Activated T-cell treated with anti-CD3 and anti-CD28 coated beads, Interleukin-2, amount 50 U/mL, for 24 hours (primary cell): ENCODE measurements at regions not wholly inside any gene's neighbourhood (a gene's known extent, or its start where the extent isn't known, plus 50 kb on each side); places are given as distances from the start of the nearest gene placed in this dataset.

Source experiments
- DNase-seq: peaks from one replicate; pipeline ENCODE4 v3.0.0-alpha.2; 2020
- H3K27ac Mint-ChIP-seq: 2 replicates; pipeline ENCODE4 v1.8.0; 2020; ENCODE audit warnings: mild to moderate bottlenecking, mixed read lengths
- H3K27me3 Mint-ChIP-seq: 2 replicates; pipeline ENCODE4 v1.8.0; 2020; ENCODE audit warnings: mixed read lengths
- H3K36me3 Mint-ChIP-seq: 2 replicates; pipeline ENCODE4 v1.8.0; 2020; ENCODE audit warnings: low read depth, mixed read lengths
- H3K4me1 Mint-ChIP-seq: 2 replicates; pipeline ENCODE4 v1.8.0; 2020; ENCODE audit warnings: low read depth, mixed read lengths
- H3K4me3 Mint-ChIP-seq: 2 replicates; pipeline ENCODE4 v1.8.0; 2020; ENCODE audit warnings: mild to moderate bottlenecking, moderate library complexity, mixed read lengths
- H3K9me3 Mint-ChIP-seq: 2 replicates; pipeline ENCODE4 v1.8.0; 2020; ENCODE audit warnings: mixed read lengths

DNA sequence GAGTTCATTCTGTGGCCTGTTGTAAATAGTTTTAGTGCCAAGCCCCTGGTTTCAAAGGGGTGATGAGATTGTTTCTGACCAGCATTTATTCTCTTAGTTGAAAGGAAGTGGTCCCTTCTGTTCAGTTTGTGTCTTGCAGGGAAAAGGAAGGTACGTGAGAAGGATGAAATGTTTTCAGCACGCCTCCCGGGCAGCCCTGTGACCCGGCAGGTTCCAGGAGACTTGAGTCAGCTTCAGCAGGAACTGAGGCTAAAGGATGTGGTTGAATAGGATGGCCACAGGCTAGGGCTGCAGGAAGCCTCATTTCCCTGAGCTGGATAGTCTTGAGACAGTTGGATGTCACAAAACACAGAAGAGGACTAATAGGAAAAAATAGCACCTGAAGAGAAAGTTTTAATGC, 132.4 kb upstream of the SYNDIG1 start:
- Mint-ChIP-seq H3K27ac (peak overlapping the region; percentile 11), H3K4me1 (peaks cover 8% of the 10 kb centered on the region), H3K9me3 (no peaks in the 10 kb centered on the region), H3K27me3 (peaks cover 3% of the 10 kb centered on the region), H3K36me3 (no peaks in the 10 kb centered on the region), H3K4me3 (no peak overlapping the region)
- no peak for DNase-seq

- Mint-ChIP-seq H3K27me3 (no peaks in the 10 kb centered on the region), H3K9me3 (no peaks in the 10 kb centered on the region), H3K4me1 (peaks cover 8% of the 10 kb centered on the region), H3K27ac (no peak overlapping the region), H3K4me3 (no peak overlapping the region), H3K36me3 (no peaks in the 10 kb centered on the region)
- no peak for DNase-seq
Observed at GRCh38 chr20:24334830-24335229, 134.6 kb upstream of the SYNDIG1 start.

GRCh38 chr20:24332956-24333355, 136.5 kb upstream of the SYNDIG1 start:
- Mint-ChIP-seq H3K4me1 (peaks cover 8% of the 10 kb centered on the region), H3K27me3 (no peaks in the 10 kb centered on the region), H3K36me3 (no peaks in the 10 kb centered on the region), H3K27ac (no peak overlapping the region), H3K9me3 (no peaks in the 10 kb centered on the region), H3K4me3 (no peak overlapping the region)
- DNase-seq: no peak

GRCh38 chr20:24331939-24332338, 137.5 kb upstream of the SYNDIG1 start:
- peaks cover 5% of the 10 kb centered on the region for H3K4me1 Mint-ChIP-seq
- no peak for DNase-seq
- H3K27me3 Mint-ChIP-seq: no peaks in the 10 kb centered on the region
- H3K27ac Mint-ChIP-seq: no peak overlapping the region
- H3K4me3 Mint-ChIP-seq: no peak overlapping the region
- no peaks in the 10 kb centered on the region for H3K9me3 Mint-ChIP-seq
- no peaks in the 10 kb centered on the region for H3K36me3 Mint-ChIP-seq

DNA sequence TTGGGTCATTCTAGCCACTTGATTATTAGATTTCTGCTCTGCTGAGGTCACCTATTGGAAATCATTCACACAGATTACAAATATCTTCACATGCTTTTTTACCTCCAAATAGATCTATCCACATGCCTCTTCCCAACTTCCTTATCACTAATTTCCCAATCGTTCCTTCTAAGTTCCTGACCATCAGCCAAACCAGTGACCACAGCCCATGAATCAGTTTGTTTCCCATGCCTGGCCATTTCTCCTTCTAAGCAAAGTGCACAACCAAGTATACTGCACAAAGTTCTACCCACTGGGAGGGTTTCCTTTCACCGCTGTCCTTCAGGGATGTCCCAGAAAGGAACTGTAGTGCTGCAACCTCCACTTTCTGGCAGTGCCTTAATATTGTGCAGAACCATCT, 140.5 kb upstream of the SYNDIG1 start:
- Mint-ChIP-seq H3K4me3 (no peak overlapping the region), H3K36me3 (no peaks in the 10 kb centered on the region), H3K27ac (no peak overlapping the region), H3K4me1 (peaks cover 4% of the 10 kb centered on the region), H3K9me3 (no peaks in the 10 kb centered on the region), H3K27me3 (no peaks in the 10 kb centered on the region)
- no peak for DNase-seq

GRCh38 chr20:24321973-24322372, 147.5 kb upstream of the SYNDIG1 start:
- Mint-ChIP-seq H3K9me3 (no peaks in the 10 kb centered on the region), H3K4me1 (peaks cover 19% of the 10 kb centered on the region), H3K27me3 (no peaks in the 10 kb centered on the region), H3K4me3 (no peak overlapping the region), H3K36me3 (no peaks in the 10 kb centered on the region), H3K27ac (no peak overlapping the region)
- no peak for DNase-seq

GRCh38 chr20:24318569-24319352, 150.7 kb upstream of the SYNDIG1 start:
- H3K27me3 Mint-ChIP-seq: no peaks in the 10 kb centered on the region
- H3K4me3 Mint-ChIP-seq: no peak overlapping the region
- no peaks in the 10 kb centered on the region for H3K36me3 Mint-ChIP-seq
- H3K27ac Mint-ChIP-seq: no peak overlapping the region
- no peaks in the 10 kb centered on the region for H3K9me3 Mint-ChIP-seq
- DNase-seq: no peak
- H3K4me1 Mint-ChIP-seq: peaks cover 20% of the 10 kb centered on the region

GRCh38 chr20:24317224-24317623, 152.2 kb upstream of the SYNDIG1 start:
- DNase-seq: no peak
- H3K9me3 Mint-ChIP-seq: no peaks in the 10 kb centered on the region
- peaks cover 20% of the 10 kb centered on the region for H3K4me1 Mint-ChIP-seq
- no peak overlapping the region for H3K27ac Mint-ChIP-seq
- no peak overlapping the region for H3K4me3 Mint-ChIP-seq
- no peaks in the 10 kb centered on the region for H3K36me3 Mint-ChIP-seq
- no peaks in the 10 kb centered on the region for H3K27me3 Mint-ChIP-seq

- Mint-ChIP-seq H3K27ac (no peak overlapping the region), H3K27me3 (no peaks in the 10 kb centered on the region), H3K4me1 (peaks cover 20% of the 10 kb centered on the region), H3K9me3 (no peaks in the 10 kb centered on the region), H3K4me3 (no peak overlapping the region), H3K36me3 (no peaks in the 10 kb centered on the region)
- no peak for DNase-seq
Observed at GRCh38 chr20:24316731-24317130, 152.7 kb upstream of the SYNDIG1 start.

- Mint-ChIP-seq H3K9me3 (no peaks in the 10 kb centered on the region), H3K4me1 (peaks cover 15% of the 10 kb centered on the region), H3K36me3 (no peaks in the 10 kb centered on the region), H3K27ac (no peak overlapping the region), H3K4me3 (no peak overlapping the region), H3K27me3 (peaks cover 5% of the 10 kb centered on the region)
- no peak for DNase-seq
Observed at GRCh38 chr20:24314053-24314452, 155.4 kb upstream of the SYNDIG1 start.

GRCh38 chr20:24309596-24309995, 159.8 kb upstream of the SYNDIG1 start:
- no peak for DNase-seq
- H3K27ac Mint-ChIP-seq: no peak overlapping the region
- no peak overlapping the region for H3K4me3 Mint-ChIP-seq
- peaks cover 5% of the 10 kb centered on the region for H3K27me3 Mint-ChIP-seq
- H3K4me1 Mint-ChIP-seq: peaks cover 2% of the 10 kb centered on the region
- no peaks in the 10 kb centered on the region for H3K36me3 Mint-ChIP-seq
- H3K9me3 Mint-ChIP-seq: no peaks in the 10 kb centered on the region

DNA sequence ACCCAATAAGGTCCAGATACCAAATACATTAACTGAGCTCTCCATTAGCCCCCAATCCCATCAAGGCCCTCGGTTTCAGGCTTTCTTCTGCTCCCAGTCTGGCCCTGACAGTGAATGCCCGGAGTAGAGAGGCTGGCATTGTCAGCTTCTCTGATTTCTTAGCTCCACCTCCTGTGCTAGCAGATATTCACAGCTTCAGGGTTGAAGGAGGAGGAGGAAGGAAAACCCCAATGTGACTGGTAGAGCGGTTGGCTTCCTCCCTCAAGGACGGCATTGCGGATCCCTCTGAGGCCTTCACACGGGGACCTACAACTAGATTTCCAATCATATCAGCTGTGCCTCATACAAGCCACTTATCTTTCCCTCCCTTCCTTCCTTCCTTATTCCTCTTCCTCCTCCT, 164.1 kb upstream of the SYNDIG1 start:
- Mint-ChIP-seq H3K36me3 (no peaks in the 10 kb centered on the region), H3K9me3 (no peaks in the 10 kb centered on the region), H3K4me1 (peaks cover 2% of the 10 kb centered on the region), H3K27me3 (peaks cover 7% of the 10 kb centered on the region), H3K27ac (no peak overlapping the region), H3K4me3 (no peak overlapping the region)
- DNase-seq: no peak

DNA sequence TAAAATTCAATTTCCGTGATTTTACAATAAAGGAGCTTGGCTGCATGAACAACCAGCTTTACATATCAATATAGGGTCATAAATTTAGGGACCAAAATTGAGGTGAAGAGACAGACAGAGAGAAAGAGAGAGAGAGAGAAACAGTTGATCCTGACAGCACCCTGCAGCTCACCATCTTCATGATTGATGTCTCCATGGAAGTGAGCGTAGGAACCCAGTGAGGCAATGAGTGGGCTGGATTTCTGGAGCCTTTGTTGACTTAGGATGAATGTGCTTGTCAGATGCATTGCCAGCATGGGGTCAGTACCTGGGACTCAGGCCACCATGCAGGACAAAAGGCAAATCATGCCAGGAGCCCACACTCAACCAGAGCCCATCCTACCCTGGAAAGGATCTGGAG, 165.1 kb upstream of the SYNDIG1 start:
- H3K4me3 Mint-ChIP-seq: no peak overlapping the region
- no peak for DNase-seq
- no peaks in the 10 kb centered on the region for H3K9me3 Mint-ChIP-seq
- H3K36me3 Mint-ChIP-seq: no peaks in the 10 kb centered on the region
- H3K4me1 Mint-ChIP-seq: peaks cover 2% of the 10 kb centered on the region
- H3K27ac Mint-ChIP-seq: no peak overlapping the region
- H3K27me3 Mint-ChIP-seq: peaks cover 7% of the 10 kb centered on the region

DNA sequence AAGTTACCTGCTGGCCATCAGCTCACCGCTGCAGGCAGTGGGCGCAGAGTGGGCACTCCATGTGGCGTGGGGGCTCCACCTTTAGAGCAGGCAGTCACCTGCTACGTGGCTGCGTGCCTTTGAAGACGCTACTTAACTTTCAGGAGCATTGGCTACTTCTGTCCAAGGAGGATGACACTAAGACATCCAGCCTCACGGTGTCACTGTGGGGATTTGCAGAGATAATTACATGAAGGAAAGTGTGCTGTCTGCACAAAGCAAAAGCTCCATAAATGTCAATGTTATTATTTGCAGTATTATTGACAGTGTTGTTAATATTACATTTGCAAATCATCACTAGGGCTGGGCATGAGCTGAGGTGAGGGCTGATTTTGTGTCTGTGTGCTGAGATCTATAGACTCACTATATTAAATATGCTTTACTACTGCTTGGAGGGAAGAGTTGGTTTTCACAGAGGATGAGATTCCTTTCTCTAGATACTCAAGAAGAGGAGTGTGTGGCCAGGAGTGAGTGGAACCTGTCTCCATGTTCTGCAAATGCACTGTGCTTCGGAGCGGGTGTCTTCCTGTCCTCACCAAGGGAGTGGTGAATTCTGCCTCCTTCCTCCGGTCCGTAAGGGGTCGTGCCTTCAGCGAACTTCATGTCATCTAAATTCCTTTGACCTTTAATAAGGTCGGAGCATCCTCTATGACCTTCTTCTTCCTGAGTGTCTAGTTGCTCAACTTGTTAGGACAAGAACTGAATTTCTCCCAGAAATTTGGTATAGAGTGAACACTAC, 165.8 kb upstream of the SYNDIG1 start:
- no peak for DNase-seq
- peaks cover 7% of the 10 kb centered on the region for H3K27me3 Mint-ChIP-seq

GRCh38 chr20:24297993-24298392, 171.4 kb upstream of the SYNDIG1 start:
- DNase-seq: no peak
- H3K4me3 Mint-ChIP-seq: no peak overlapping the region
- H3K4me1 Mint-ChIP-seq: no peaks in the 10 kb centered on the region
- no peak overlapping the region for H3K27ac Mint-ChIP-seq
- peaks cover 4% of the 10 kb centered on the region for H3K27me3 Mint-ChIP-seq
- no peaks in the 10 kb centered on the region for H3K9me3 Mint-ChIP-seq
- no peaks in the 10 kb centered on the region for H3K36me3 Mint-ChIP-seq

More for the DNA sequence above, 165.8 kb upstream of the SYNDIG1 start:
- no peaks in the 10 kb centered on the region for H3K36me3 Mint-ChIP-seq
- no peaks in the 10 kb centered on the region for H3K9me3 Mint-ChIP-seq
- no peak overlapping the region for H3K4me3 Mint-ChIP-seq
- H3K4me1 Mint-ChIP-seq: peaks cover 2% of the 10 kb centered on the region
- H3K27ac Mint-ChIP-seq: no peak overlapping the region
